WTC11 (cell line): ENCODE measurements at regions not wholly inside any gene's neighbourhood (a gene's known extent, or its start where the extent isn't known, plus 50 kb on each side); places are given as distances from the start of the nearest gene placed in this dataset.
"Not testable (repeated sequence)": the region's sequence is repeated elsewhere in the genome, so short reads cannot be mapped to it uniquely, and the experiment has no call there.

Source experiments
- ATAC-seq: fragments of 200-7000 bp; cut with Tn5 transposase; 2 replicates; pipeline ENCODE4 v1.10.0; 2021; ENCODE audit warnings: mild to moderate bottlenecking, moderate library complexity
- CTCF ChIA-PET: fragments of 300-600 bp; sonication (Branson Sonifier 250); formaldehyde crosslinking; loops from one replicate; lab custom pipeline; 2021; ENCODE audit warnings: antibody characterized with exemption; lab: Charles Lee
- POLR2A ChIA-PET: fragments of 350-600 bp; sonication (Branson Sonifier 250); formaldehyde crosslinking; loops from one replicate; lab custom pipeline; 2021; ENCODE audit warnings: antibody characterized with exemption; lab: Charles Lee
- DNase-seq: peaks from one replicate; pipeline ENCODE4 v3.0.0; 2021; ENCODE audit warnings: low spot score
- H3K27ac Mint-ChIP-seq: 2 replicates; pipeline ENCODE4 v1.8.0; 2021; ENCODE audit warnings: mixed read lengths
- H3K27me3 Mint-ChIP-seq: 2 replicates; pipeline ENCODE4 v1.8.0; 2021; ENCODE audit warnings: low read depth, mild to moderate bottlenecking, moderate library complexity, mixed read lengths
- H3K36me3 Mint-ChIP-seq: 2 replicates; pipeline ENCODE4 v1.8.0; 2021; ENCODE audit warnings: mixed read lengths
- H3K4me1 Mint-ChIP-seq: 2 replicates; pipeline ENCODE4 v1.8.0; 2022; ENCODE audit warnings: mixed read lengths
- H3K4me3 Mint-ChIP-seq: 2 replicates; pipeline ENCODE4 v1.8.0; 2021; ENCODE audit warnings: mild to moderate bottlenecking, moderate library complexity, mixed read lengths
- H3K9me3 Mint-ChIP-seq: 2 replicates; pipeline ENCODE4 v1.8.0; 2021; ENCODE audit warnings: mixed read lengths
- ATF1 ChIP-seq: sonication (generic); formaldehyde crosslinking; IDR thresholded peaks from 2 replicates; pipeline ENCODE4 v1.8.1; 2023; ENCODE audit warnings: mild to moderate bottlenecking, moderate library complexity, missing genetic modification reagents
- HMGA2 ChIP-seq: fragments of 250-450 bp; sonication (Bioruptor Pico); IDR thresholded peaks from 2 replicates; pipeline ENCODE4 v1.4.0; 2021; ENCODE audit warnings: mild to moderate bottlenecking, moderate library complexity
- NR3C1 ChIP-seq: sonication (generic); formaldehyde crosslinking; conservative IDR thresholded peaks from 2 replicates; pipeline ENCODE4 v1.8.1; 2023; ENCODE audit warnings: low read depth, mild to moderate bottlenecking, missing genetic modification reagents
- OVOL2 ChIP-seq: fragments of 250-450 bp; sonication (Bioruptor Pico); IDR thresholded peaks from 2 replicates; pipeline ENCODE4 v1.9.0; 2021; ENCODE audit warnings: mild to moderate bottlenecking, borderline replicate concordance
- PRRX2 ChIP-seq: fragments of 250-450 bp; sonication (Bioruptor Pico); IDR thresholded peaks from 2 replicates; pipeline ENCODE4 v1.8.0; 2021; ENCODE audit warnings: mild to moderate bottlenecking
- RELA ChIP-seq: sonication (generic); formaldehyde crosslinking; IDR thresholded peaks from 2 replicates; pipeline ENCODE4 v1.8.1; 2022; ENCODE audit warnings: missing genetic modification reagents, mild to moderate bottlenecking, borderline replicate concordance
- SMAD3 ChIP-seq: sonication (generic); formaldehyde crosslinking; IDR thresholded peaks from 2 replicates; pipeline ENCODE4 v1.8.0; 2022; ENCODE audit warnings: missing genetic modification reagents, mild to moderate bottlenecking, borderline replicate concordance
- SP1 ChIP-seq: sonication (generic); formaldehyde crosslinking; conservative IDR thresholded peaks from 2 replicates; pipeline ENCODE4 v1.8.1; 2022; ENCODE audit warnings: missing genetic modification reagents
- TF ChIP-seq, protein P1 (sequence below): fragments of 250-450 bp; sonication (Bioruptor Pico); IDR thresholded peaks from 2 replicates; pipeline ENCODE4 v1.9.0; 2021; ENCODE audit warnings: mild to moderate bottlenecking, borderline replicate concordance
- TF ChIP-seq, protein P2 (sequence below): fragments of 250-450 bp; sonication (Bioruptor Pico); IDR thresholded peaks from 2 replicates; pipeline ENCODE4 v2.1.2; 2022; ENCODE audit warnings: mild to moderate bottlenecking, moderate library complexity
- TF ChIP-seq, protein P3 (sequence below): sonication (generic); formaldehyde crosslinking; IDR thresholded peaks from 2 replicates; pipeline ENCODE4 v1.8.1; 2023; ENCODE audit warnings: mild to moderate bottlenecking, missing genetic modification reagents, borderline replicate concordance
- TF ChIP-seq, protein P4 (sequence below): sonication (generic); formaldehyde crosslinking; IDR thresholded peaks from 2 replicates; pipeline ENCODE4 v1.8.0; 2022; ENCODE audit warnings: mild to moderate bottlenecking, missing genetic modification reagents
- TF ChIP-seq, protein P5 (sequence below): fragments of 250-450 bp; sonication (Bioruptor Pico); conservative IDR thresholded peaks from 2 replicates; pipeline ENCODE4 v1.9.0; 2021; ENCODE audit warnings: mild to moderate bottlenecking
- TF ChIP-seq, protein P6 (sequence below): sonication (generic); formaldehyde crosslinking; IDR thresholded peaks from 2 replicates; pipeline ENCODE4 v1.8.1; 2022; ENCODE audit warnings: low read depth, mild to moderate bottlenecking, moderate library complexity, missing genetic modification reagents, borderline replicate concordance
- TF ChIP-seq, protein P7 (sequence below): sonication (generic); formaldehyde crosslinking; IDR thresholded peaks from 2 replicates; pipeline ENCODE4 v1.8.0; 2022; ENCODE audit warnings: mild to moderate bottlenecking, missing genetic modification reagents

DNA sequence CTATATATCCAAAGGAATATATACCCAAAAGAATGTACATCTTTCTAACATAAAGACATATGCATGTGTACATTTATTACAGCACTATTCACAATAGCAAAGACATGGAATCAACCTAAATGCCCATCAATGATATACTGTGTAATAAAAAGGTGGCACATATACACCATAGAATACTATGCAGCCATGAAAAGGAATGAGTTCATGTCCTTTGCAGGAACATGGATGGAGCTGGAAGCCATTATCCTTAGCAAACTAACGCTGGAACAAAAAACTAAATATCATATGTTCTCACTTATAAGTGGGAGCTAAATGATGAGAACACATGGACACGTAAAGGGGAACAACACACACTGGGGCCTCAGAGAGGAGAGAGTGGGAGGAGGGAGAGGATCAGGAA, 365.7 kb upstream of the FTMT start:
- H3K27me3 Mint-ChIP-seq, POLR2A ChIA-PET, DNase-seq, ATAC-seq, CTCF ChIA-PET, H3K27ac Mint-ChIP-seq, H3K36me3 Mint-ChIP-seq, H3K4me1 Mint-ChIP-seq, H3K4me3 Mint-ChIP-seq, H3K9me3 Mint-ChIP-seq: not testable (repeated sequence)

DNA sequence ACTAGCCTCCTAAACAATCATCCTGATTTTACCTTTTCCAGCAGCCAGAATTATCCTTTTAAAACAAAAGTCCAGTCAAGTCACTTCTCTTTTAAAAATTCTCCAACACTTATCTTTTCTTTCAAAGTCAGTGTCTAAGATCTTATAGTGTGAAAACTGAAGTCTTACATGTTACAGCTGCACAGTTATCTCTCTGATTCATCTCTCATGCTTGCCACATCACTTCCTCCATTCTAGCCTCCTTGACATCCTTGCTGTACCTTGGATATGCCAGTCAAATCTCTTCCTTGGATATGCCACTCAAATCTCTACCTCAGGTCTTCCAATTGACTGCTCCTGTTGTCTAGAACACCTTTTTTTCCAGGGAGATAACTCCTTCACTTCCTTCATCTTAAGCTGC, 361.7 kb upstream of the FTMT start:
- no peak for DNase-seq
- no peaks in the 10 kb centered on the region for H3K4me1 Mint-ChIP-seq
- H3K9me3 Mint-ChIP-seq = peaks cover 9% of the 10 kb centered on the region
- no peaks in the 10 kb centered on the region for H3K27me3 Mint-ChIP-seq
- TF ChIP-seq, protein P1, sequence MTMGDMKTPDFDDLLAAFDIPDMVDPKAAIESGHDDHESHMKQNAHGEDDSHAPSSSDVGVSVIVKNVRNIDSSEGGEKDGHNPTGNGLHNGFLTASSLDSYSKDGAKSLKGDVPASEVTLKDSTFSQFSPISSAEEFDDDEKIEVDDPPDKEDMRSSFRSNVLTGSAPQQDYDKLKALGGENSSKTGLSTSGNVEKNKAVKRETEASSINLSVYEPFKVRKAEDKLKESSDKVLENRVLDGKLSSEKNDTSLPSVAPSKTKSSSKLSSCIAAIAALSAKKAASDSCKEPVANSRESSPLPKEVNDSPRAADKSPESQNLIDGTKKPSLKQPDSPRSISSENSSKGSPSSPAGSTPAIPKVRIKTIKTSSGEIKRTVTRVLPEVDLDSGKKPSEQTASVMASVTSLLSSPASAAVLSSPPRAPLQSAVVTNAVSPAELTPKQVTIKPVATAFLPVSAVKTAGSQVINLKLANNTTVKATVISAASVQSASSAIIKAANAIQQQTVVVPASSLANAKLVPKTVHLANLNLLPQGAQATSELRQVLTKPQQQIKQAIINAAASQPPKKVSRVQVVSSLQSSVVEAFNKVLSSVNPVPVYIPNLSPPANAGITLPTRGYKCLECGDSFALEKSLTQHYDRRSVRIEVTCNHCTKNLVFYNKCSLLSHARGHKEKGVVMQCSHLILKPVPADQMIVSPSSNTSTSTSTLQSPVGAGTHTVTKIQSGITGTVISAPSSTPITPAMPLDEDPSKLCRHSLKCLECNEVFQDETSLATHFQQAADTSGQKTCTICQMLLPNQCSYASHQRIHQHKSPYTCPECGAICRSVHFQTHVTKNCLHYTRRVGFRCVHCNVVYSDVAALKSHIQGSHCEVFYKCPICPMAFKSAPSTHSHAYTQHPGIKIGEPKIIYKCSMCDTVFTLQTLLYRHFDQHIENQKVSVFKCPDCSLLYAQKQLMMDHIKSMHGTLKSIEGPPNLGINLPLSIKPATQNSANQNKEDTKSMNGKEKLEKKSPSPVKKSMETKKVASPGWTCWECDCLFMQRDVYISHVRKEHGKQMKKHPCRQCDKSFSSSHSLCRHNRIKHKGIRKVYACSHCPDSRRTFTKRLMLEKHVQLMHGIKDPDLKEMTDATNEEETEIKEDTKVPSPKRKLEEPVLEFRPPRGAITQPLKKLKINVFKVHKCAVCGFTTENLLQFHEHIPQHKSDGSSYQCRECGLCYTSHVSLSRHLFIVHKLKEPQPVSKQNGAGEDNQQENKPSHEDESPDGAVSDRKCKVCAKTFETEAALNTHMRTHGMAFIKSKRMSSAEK (CRISPR knock-in tag) = no peak
- TF ChIP-seq HMGA2 = no peak
- TF ChIP-seq OVOL2 (CRISPR knock-in tag) = no peak
- TF ChIP-seq, protein P2, sequence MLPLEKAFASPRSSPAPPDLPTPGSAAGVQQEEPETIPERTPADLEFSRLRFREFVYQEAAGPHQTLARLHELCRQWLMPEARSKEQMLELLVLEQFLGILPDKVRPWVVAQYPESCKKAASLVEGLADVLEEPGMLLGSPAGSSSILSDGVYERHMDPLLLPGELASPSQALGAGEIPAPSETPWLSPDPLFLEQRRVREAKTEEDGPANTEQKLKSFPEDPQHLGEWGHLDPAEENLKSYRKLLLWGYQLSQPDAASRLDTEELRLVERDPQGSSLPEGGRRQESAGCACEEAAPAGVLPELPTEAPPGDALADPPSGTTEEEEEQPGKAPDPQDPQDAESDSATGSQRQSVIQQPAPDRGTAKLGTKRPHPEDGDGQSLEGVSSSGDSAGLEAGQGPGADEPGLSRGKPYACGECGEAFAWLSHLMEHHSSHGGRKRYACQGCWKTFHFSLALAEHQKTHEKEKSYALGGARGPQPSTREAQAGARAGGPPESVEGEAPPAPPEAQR (CRISPR knock-in tag) = no peak
- TF ChIP-seq SP1 (CRISPR knock-in tag) = no peak
- TF ChIP-seq, protein P3, sequence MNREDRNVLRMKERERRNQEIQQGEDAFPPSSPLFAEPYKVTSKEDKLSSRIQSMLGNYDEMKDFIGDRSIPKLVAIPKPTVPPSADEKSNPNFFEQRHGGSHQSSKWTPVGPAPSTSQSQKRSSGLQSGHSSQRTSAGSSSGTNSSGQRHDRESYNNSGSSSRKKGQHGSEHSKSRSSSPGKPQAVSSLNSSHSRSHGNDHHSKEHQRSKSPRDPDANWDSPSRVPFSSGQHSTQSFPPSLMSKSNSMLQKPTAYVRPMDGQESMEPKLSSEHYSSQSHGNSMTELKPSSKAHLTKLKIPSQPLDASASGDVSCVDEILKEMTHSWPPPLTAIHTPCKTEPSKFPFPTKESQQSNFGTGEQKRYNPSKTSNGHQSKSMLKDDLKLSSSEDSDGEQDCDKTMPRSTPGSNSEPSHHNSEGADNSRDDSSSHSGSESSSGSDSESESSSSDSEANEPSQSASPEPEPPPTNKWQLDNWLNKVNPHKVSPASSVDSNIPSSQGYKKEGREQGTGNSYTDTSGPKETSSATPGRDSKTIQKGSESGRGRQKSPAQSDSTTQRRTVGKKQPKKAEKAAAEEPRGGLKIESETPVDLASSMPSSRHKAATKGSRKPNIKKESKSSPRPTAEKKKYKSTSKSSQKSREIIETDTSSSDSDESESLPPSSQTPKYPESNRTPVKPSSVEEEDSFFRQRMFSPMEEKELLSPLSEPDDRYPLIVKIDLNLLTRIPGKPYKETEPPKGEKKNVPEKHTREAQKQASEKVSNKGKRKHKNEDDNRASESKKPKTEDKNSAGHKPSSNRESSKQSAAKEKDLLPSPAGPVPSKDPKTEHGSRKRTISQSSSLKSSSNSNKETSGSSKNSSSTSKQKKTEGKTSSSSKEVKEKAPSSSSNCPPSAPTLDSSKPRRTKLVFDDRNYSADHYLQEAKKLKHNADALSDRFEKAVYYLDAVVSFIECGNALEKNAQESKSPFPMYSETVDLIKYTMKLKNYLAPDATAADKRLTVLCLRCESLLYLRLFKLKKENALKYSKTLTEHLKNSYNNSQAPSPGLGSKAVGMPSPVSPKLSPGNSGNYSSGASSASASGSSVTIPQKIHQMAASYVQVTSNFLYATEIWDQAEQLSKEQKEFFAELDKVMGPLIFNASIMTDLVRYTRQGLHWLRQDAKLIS (CRISPR knock-in tag) = no peak
- TF ChIP-seq, protein P4, sequence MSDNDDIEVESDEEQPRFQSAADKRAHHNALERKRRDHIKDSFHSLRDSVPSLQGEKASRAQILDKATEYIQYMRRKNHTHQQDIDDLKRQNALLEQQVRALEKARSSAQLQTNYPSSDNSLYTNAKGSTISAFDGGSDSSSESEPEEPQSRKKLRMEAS (CRISPR knock-in tag) = no peak
- no peak for TF ChIP-seq SMAD3 (CRISPR knock-in tag)
- TF ChIP-seq, protein P5, sequence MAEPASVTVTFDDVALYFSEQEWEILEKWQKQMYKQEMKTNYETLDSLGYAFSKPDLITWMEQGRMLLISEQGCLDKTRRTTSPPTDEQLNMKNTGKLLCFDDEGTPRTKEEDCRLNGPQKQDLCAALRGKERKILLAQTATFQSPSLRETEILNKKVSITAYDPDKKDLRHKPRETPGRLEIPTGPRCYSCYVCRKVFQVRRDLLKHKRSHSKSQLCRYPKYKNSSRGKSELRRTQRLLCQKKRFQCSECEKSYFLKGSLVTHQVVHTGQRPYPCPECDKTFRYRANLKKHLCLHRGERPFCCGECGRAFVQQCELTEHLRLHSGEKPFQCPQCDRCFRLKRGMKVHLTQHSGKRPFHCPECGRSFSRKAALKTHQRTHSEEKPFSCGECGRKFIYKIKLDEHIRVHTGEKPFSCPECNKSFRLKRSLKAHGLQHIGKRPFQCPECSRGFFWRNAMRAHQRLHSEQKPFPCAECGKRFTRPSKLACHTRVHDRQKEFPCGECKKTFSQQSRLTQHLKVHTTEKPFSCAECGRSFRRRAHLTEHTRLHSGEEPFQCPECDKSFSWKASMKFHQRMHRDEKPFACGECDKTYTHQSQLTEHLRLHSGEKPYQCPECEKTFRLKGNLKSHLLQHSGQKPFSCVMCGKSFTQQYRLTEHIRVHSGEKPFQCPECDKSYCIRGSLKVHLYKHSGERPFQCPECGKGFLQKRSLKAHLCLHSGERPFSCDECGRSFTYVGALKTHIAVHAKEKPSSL (CRISPR knock-in tag) = no peak
- no peak for TF ChIP-seq RELA (CRISPR knock-in tag)
- no peak for TF ChIP-seq PRRX2
- TF ChIP-seq, protein P6, sequence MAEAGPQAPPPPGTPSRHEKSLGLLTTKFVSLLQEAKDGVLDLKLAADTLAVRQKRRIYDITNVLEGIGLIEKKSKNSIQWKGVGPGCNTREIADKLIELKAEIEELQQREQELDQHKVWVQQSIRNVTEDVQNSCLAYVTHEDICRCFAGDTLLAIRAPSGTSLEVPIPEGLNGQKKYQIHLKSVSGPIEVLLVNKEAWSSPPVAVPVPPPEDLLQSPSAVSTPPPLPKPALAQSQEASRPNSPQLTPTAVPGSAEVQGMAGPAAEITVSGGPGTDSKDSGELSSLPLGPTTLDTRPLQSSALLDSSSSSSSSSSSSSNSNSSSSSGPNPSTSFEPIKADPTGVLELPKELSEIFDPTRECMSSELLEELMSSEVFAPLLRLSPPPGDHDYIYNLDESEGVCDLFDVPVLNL (CRISPR knock-in tag) = no peak
- TF ChIP-seq ATF1 (CRISPR knock-in tag) = no peak
- TF ChIP-seq, protein P7, sequence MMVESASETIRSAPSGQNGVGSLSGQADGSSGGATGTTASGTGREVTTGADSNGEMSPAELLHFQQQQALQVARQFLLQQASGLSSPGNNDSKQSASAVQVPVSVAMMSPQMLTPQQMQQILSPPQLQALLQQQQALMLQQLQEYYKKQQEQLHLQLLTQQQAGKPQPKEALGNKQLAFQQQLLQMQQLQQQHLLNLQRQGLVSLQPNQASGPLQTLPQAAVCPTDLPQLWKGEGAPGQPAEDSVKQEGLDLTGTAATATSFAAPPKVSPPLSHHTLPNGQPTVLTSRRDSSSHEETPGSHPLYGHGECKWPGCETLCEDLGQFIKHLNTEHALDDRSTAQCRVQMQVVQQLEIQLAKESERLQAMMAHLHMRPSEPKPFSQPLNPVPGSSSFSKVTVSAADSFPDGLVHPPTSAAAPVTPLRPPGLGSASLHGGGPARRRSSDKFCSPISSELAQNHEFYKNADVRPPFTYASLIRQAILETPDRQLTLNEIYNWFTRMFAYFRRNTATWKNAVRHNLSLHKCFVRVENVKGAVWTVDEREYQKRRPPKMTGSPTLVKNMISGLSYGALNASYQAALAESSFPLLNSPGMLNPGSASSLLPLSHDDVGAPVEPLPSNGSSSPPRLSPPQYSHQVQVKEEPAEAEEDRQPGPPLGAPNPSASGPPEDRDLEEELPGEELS = no peak
- TF ChIP-seq NR3C1 = no peak
- TF ChIP-seq, all 79 proteins: peak for 0
- CTCF ChIA-PET = no interaction called here
- ATAC-seq = no peak
- no peaks in the 10 kb centered on the region for H3K36me3 Mint-ChIP-seq
- POLR2A ChIA-PET = no interaction called here
- no peak overlapping the region for H3K27ac Mint-ChIP-seq
- H3K4me3 Mint-ChIP-seq = no peak overlapping the region
